BJ (cell line): ENCODE measurements at regions not wholly inside any gene's neighbourhood (a gene's known extent, or its start where the extent isn't known, plus 50 kb on each side); places are given as distances from the start of the nearest gene placed in this dataset.

Experiments
- CTCF ChIA-PET: fragments of 350-600 bp; formaldehyde crosslinking; extraction: SDS; loops from one replicate; lab custom pipeline; 2021; ENCODE audit warnings: antibody characterized with exemption, inconsistent platforms; lab: Yijun Ruan, JAX
- POLR2A ChIA-PET: fragments of 300-600 bp; sonication (Branson Sonifier 250); formaldehyde crosslinking; extraction: SDS; loops from one replicate; lab custom pipeline; 2021; ENCODE audit warnings: antibody characterized with exemption; lab: Charles Lee
- DNase-seq: peaks from one replicate; pipeline ENCODE4 v3.0.0-alpha.2; 2011; ENCODE audit warnings: low read depth
- H3K27me3 ChIP-seq: 2 replicates; pipeline ENCODE4 v1.6.0; 2011; ENCODE audit warnings: low read length; ENCODE audit not compliant: control insufficient read depth, insufficient read depth
- H3K36me3 ChIP-seq: 2 replicates; pipeline ENCODE4 v1.5.1; 2011; ENCODE audit warnings: low read length; ENCODE audit not compliant: control insufficient read depth, insufficient read depth
- H3K4me3 ChIP-seq: 2 replicates; pipeline ENCODE4 v1.5.1; 2011; ENCODE audit warnings: low read depth, mild to moderate bottlenecking, control low read depth, low read length
- TF ChIP-seq, protein P1 (sequence below): IDR thresholded peaks from 2 replicates; pipeline ENCODE4 v1.5.1; 2011; ENCODE audit warnings: low read depth, mild to moderate bottlenecking, control low read depth, inconsistent platforms, low read length, moderate library complexity; ENCODE audit not compliant: insufficient read depth

DNA sequence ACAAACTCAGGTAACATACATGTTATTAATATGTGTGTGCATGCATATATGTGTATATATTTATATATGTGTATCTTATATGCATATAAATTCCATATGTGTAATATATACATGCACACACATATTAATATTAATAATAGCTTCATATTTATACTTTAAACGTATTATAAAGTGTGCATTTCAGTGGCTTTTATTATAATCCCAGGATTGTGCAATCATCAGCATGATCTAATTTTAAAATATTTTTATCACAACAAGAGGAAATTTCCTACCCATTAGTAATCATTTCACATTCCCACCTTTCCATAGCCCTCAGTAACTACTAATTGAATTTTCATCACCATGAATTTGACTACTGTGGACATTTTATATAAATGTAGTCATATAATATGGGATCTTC is 2211.9 kb upstream of the TENM3 start:
- H3K36me3 ChIP-seq, result no peaks in the 10 kb centered on the region
- H3K4me3 ChIP-seq, result no peak overlapping the region
- DNase-seq, result no peak
- H3K27me3 ChIP-seq, result no peaks in the 10 kb centered on the region
- POLR2A ChIA-PET, result no interaction called here
- TF ChIP-seq, protein P1, sequence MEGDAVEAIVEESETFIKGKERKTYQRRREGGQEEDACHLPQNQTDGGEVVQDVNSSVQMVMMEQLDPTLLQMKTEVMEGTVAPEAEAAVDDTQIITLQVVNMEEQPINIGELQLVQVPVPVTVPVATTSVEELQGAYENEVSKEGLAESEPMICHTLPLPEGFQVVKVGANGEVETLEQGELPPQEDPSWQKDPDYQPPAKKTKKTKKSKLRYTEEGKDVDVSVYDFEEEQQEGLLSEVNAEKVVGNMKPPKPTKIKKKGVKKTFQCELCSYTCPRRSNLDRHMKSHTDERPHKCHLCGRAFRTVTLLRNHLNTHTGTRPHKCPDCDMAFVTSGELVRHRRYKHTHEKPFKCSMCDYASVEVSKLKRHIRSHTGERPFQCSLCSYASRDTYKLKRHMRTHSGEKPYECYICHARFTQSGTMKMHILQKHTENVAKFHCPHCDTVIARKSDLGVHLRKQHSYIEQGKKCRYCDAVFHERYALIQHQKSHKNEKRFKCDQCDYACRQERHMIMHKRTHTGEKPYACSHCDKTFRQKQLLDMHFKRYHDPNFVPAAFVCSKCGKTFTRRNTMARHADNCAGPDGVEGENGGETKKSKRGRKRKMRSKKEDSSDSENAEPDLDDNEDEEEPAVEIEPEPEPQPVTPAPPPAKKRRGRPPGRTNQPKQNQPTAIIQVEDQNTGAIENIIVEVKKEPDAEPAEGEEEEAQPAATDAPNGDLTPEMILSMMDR, result no peak
- CTCF ChIA-PET, result no interaction called here

DNA sequence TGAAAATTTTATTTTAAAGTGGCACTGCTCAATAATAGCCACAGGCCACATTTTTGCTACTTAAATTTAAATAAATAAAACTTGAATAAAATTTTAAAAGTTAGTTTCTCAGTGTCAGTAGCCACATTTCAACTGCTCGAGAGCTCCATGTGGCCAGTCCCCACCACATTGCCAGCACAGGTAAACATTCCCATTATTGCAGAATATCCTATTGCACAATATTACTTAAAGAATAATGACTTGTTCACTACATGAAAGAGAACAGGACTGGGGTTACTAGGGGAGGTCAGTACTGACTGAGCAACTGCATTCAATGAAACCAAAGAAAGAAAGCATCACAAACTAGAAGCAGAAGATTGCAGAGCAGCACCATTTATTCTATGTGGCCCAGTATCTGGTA is 2201.6 kb upstream of the TENM3 start:
- ChIA-PET CTCF (no interaction called here), POLR2A (no interaction called here)
- H3K36me3 ChIP-seq, result no peaks in the 10 kb centered on the region
- TF ChIP-seq, protein P1, result no peak
- no peak for DNase-seq
- no peaks in the 10 kb centered on the region for H3K27me3 ChIP-seq
- H3K4me3 ChIP-seq, result no peak overlapping the region

GRCh38 chr4:180052629-180053028 is 2190.6 kb upstream of the TENM3 start:
- TF ChIP-seq, protein P1, result no peak
- no peak overlapping the region for H3K4me3 ChIP-seq
- H3K27me3 ChIP-seq, result peaks cover 5% of the 10 kb centered on the region
- DNase-seq, result no peak
- ChIA-PET POLR2A (no interaction called here), CTCF (no interaction called here)
- H3K36me3 ChIP-seq, result no peaks in the 10 kb centered on the region

DNA sequence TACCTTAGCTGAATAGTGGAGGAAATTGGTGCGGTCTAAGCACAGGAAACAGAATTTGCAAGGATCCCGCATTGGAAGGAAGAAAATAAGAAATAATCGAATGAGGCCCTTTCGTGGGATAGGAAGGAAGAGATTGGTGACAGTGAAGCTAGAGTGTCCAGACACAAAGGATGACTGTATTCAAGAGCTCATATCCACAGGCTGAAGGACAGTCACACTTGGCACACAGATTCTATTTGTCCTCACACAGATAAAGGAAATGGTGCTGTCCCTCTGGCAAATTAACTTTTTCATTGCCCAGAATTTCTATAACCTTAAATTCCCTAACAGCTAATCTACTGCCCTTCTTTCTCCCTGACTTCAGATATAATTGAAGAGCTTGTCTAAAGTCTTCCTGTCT is 2188.9 kb upstream of the TENM3 start:
- POLR2A ChIA-PET, result no interaction called here
- H3K36me3 ChIP-seq, result no peaks in the 10 kb centered on the region
- no peak for DNase-seq
- TF ChIP-seq, protein P1, result no peak
- peaks cover 10% of the 10 kb centered on the region for H3K27me3 ChIP-seq
- H3K4me3 ChIP-seq, result no peak overlapping the region
- CTCF ChIA-PET, result no interaction called here

DNA sequence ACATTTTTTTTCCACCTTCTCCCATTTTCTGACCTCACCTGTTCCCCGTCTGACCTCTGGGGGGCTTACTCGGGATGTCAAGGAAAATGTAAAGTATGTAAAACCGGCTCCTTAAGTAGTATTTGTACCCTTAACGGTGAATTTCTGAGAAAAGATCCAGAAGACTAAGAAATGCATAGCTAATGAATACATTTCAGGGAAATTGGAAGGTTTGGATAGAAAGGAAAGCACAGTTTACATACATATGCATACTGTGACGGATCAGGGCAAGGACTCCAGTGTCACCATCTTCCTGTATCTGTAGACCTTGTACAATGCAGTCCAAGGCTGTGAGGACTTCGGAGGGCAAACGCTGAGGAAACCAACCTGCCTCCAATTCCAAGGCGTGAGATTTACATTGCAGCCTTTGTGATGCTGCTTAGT is 2185.9 kb upstream of the TENM3 start:
- Histone ChIP-seq H3K27me3 (peaks cover 15% of the 10 kb centered on the region), H3K36me3 (no peaks in the 10 kb centered on the region), H3K4me3 (no peak overlapping the region)
- CTCF ChIA-PET, result no interaction called here
- no peak for DNase-seq
- TF ChIP-seq, protein P1, result no peak
- POLR2A ChIA-PET, result no interaction called here
